ENCODE measurements at regions not wholly inside any gene's neighbourhood (a gene's known extent, or its start where the extent isn't known, plus 50 kb on each side); places are given as distances from the start of the nearest gene placed in this dataset.

- TF ChIP-seq, protein P1, sequence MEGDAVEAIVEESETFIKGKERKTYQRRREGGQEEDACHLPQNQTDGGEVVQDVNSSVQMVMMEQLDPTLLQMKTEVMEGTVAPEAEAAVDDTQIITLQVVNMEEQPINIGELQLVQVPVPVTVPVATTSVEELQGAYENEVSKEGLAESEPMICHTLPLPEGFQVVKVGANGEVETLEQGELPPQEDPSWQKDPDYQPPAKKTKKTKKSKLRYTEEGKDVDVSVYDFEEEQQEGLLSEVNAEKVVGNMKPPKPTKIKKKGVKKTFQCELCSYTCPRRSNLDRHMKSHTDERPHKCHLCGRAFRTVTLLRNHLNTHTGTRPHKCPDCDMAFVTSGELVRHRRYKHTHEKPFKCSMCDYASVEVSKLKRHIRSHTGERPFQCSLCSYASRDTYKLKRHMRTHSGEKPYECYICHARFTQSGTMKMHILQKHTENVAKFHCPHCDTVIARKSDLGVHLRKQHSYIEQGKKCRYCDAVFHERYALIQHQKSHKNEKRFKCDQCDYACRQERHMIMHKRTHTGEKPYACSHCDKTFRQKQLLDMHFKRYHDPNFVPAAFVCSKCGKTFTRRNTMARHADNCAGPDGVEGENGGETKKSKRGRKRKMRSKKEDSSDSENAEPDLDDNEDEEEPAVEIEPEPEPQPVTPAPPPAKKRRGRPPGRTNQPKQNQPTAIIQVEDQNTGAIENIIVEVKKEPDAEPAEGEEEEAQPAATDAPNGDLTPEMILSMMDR (IDR thresholded peaks at IDR 0.05; ENCODE audit: insufficient read depth, low read length) = no peak
- no peak for TF ChIP-seq POLR2AphosphoS5 (IDR thresholded peaks at IDR 0.05; ENCODE audit: low read depth)
- TF ChIP-seq REST (IDR thresholded peaks at IDR 0.05; ENCODE audit: insufficient replicate concordance, low read depth) = no peak
- no peak for TF ChIP-seq GABPA (IDR thresholded peaks at IDR 0.05; ENCODE audit: low read depth)
Measured at GRCh38 chr10:3963191-3963673, 178.2 kb upstream of the KLF6 start.
